ENCODE measurements at regions not wholly inside any gene's neighbourhood (a gene's known extent, or its start where the extent isn't known, plus 50 kb on each side); places are given as distances from the start of the nearest gene placed in this dataset.

DNA sequence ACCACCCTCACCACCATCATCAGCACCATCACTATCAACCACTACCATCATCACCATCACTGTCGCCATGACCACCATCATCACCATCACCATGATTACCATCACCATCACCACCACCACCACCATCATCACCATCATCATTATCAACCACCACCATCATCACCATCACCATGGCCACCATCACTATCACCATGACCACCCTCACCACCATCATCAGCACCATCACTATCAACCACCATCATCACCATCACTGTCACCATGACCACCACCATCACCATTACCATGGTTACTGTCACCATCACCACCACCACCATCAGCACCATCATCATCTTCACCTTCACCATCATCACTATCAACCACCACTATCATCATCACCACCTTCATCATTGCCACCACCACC lies 183.4 kb downstream of the SHANK2 start:
- ATAC-seq = no peak
- Histone ChIP-seq H3K27ac (ENCODE audit: low read length) (no peak overlapping the region), H3K27me3 (ENCODE audit: control insufficient read depth, insufficient read depth) (no peaks in the 10 kb centered on the region), H3K4me3 (ENCODE audit: low read length) (no peak overlapping the region), H3K9me3 (ENCODE audit: control insufficient read depth, low read length) (no peaks in the 10 kb centered on the region), H3K4me1 (ENCODE audit: control insufficient read depth, insufficient read depth, low read length) (no peaks in the 10 kb centered on the region)
- 98% methylated on average over 1 of the region's 1 CpG for WGBS
- no peak for DNase-seq
- intact Hi-C loops (cut with DNase I) = no loop called here

DNA sequence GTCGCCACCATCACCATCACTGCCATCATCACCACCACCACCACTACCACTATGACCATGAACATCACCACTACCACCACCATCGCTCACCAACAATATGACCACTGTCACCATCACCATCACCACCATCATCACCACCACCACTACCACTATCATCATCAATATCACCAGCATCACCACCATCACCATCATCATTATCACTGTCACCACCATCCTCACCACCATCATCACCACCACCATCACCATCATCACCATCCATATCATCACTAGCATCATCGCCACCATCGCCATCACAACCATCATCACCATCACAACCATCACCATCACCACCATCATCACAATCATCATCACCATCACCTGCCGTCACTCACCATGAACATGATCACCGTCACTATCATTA lies 184.6 kb downstream of the SHANK2 start:
- H3K4me1 ChIP-seq (ENCODE audit: control insufficient read depth, insufficient read depth, low read length) = no peaks in the 10 kb centered on the region
- H3K4me3 ChIP-seq (ENCODE audit: low read length) = no peak overlapping the region
- intact Hi-C loops (cut with DNase I) = no loop called here
- H3K9me3 ChIP-seq (ENCODE audit: control insufficient read depth, low read length) = no peaks in the 10 kb centered on the region
- WGBS = 96% methylated on average over 6 of the region's 6 CpGs
- no peak for ATAC-seq
- no peaks in the 10 kb centered on the region for H3K27me3 ChIP-seq (ENCODE audit: control insufficient read depth, insufficient read depth)
- no peak overlapping the region for H3K27ac ChIP-seq (ENCODE audit: low read length)
- DNase-seq = peak in 1 of 3 donors; percentile 7

DNA sequence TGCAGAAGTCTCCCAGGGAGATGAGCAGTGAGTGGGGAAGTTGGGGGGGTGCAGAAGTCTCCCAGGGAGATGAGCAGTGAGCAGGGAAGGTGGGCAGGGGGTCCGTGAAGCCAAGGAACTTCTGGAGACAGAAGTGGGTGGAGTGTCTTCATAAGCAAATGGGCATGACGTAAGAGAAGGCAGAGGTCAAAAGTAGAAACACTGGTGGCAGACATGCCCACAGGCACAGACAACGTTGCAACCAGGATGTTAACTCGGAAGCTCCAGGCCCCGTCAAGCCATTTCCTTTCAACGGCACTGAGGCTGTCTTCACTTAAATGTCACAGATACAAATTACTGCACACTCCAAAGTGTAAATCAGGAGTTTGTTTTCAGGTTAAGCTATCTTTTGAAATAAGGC lies 186.1 kb downstream of the SHANK2 start:
- WGBS = 23% methylated on average over 6 of the region's 6 CpGs
- DNase-seq = peak in 1 of 3 donors; percentile 0

DNA sequence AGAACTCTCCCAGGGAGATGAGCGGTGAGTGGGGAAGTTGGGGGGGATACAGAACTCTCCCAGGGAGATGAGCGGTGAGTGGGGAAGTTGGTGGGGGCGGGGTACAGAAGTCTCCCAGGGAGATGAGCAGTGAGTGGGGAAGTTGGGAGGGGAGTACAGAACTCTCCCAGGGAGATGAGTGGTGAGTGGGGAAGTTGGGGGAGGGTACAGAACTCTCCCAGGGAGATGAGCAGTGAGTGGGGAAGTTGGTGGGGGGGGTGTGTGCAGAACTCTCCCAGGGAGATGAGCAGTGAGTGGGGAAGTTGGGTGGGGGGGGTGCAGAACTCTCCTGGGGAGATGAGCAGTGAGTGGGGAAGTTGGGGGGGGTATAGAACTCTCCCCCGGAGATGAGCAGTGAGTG lies 186.5 kb downstream of the SHANK2 start:
- ATAC-seq = no peak
- H3K4me3 ChIP-seq (ENCODE audit: low read length) = no peak overlapping the region

More for the DNA sequence above, 186.1 kb downstream of the SHANK2 start:
- H3K9me3 ChIP-seq (ENCODE audit: control insufficient read depth, low read length) = no peaks in the 10 kb centered on the region
- H3K4me3 ChIP-seq (ENCODE audit: low read length) = no peak overlapping the region
- intact Hi-C loops (cut with DNase I) = no loop called here
- no peaks in the 10 kb centered on the region for H3K27me3 ChIP-seq (ENCODE audit: control insufficient read depth, insufficient read depth)
- no peak for ATAC-seq
- H3K27ac ChIP-seq (ENCODE audit: low read length) = no peak overlapping the region
- no peaks in the 10 kb centered on the region for H3K4me1 ChIP-seq (ENCODE audit: control insufficient read depth, insufficient read depth, low read length)

DNA sequence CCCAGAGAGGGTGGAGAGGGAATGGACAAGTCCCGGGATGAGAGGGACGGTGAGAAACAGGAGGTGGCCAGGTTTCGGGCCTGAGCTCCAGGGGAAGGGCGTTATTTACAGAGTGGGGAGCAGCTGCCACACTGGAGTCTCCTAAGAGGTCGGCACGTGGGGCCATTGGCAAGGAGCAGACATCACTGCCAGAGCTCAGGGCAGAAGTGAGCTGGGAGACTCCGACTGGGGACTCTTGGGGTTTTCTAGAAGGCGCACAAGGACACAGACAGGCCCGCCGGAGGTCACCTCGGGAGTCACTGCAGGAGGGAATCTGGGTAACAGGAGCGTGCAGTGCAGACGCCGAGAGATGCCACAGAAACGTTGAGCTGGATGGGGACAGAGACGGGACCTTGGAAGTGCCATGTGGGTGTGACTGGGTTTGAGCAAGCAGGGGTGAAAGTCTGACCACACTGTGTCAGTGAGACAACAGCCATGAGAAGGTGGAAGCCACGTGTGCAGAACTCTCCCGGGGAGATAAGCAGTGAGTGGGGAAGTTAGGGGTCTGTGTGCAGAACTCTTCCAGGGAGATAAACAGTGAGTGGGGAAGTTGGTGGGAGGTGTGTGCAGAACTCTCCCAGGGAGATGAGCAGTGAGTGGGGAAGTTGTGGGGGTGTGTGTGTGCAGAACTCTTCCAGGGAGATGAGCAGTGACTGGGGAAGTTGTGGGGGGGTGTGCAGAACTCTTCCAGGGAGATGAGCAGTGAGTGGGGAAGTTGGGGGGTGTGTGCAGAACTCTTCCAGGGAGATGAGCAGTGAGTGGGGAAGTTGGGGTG lies 187.5 kb downstream of the SHANK2 start:
- Histone ChIP-seq H3K27me3 (ENCODE audit: control insufficient read depth, insufficient read depth) (no peaks in the 10 kb centered on the region), H3K27ac (ENCODE audit: low read length) (no peak overlapping the region), H3K9me3 (ENCODE audit: control insufficient read depth, low read length) (no peaks in the 10 kb centered on the region), H3K4me1 (ENCODE audit: control insufficient read depth, insufficient read depth, low read length) (no peaks in the 10 kb centered on the region), H3K4me3 (ENCODE audit: low read length) (no peak overlapping the region)
- WGBS = 55% methylated on average over 18 of the region's 18 CpGs
- intact Hi-C loops (cut with DNase I) = no loop called here
- DNase-seq (peak in 1 of 3 donors; percentile 15), ATAC-seq (no peak)

More for the DNA sequence above, 186.5 kb downstream of the SHANK2 start:
- Histone ChIP-seq H3K27ac (ENCODE audit: low read length) (no peak overlapping the region), H3K9me3 (ENCODE audit: control insufficient read depth, low read length) (no peaks in the 10 kb centered on the region), H3K27me3 (ENCODE audit: control insufficient read depth, insufficient read depth) (no peaks in the 10 kb centered on the region), H3K4me1 (ENCODE audit: control insufficient read depth, insufficient read depth, low read length) (no peaks in the 10 kb centered on the region)
- DNase-seq = peak in 1 of 3 donors; percentile 8
- intact Hi-C loops (cut with DNase I) = no loop called here
- 41% methylated on average over 3 of the region's 4 CpGs for WGBS

DNA sequence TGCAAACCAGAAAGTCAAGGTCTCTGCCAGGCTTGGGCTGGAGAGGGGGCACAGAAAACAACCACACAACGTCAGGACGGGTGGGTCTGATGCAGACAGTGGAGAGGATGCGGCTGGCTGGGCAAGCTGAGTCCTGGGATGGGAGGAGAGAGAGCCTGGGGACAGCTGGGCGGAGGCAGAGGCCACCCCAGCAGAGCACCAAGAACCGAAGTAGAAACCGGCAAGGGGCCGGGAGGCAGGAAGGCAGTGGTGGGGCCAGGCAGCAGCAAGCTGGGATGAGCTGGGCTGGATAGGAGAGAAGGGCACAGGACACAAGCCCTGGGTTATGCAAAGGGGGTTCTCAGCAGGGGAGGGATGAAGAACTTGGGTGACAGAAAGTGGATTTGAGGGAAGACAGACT lies 188.2 kb downstream of the SHANK2 start:
- ATAC-seq (no peak), DNase-seq (peak in 1 of 3 donors; percentile 14)
- Histone ChIP-seq H3K27ac (ENCODE audit: low read length) (no peak overlapping the region), H3K27me3 (ENCODE audit: control insufficient read depth, insufficient read depth) (no peaks in the 10 kb centered on the region), H3K9me3 (ENCODE audit: control insufficient read depth, low read length) (no peaks in the 10 kb centered on the region), H3K4me3 (ENCODE audit: low read length) (no peak overlapping the region), H3K4me1 (ENCODE audit: control insufficient read depth, insufficient read depth, low read length) (no peaks in the 10 kb centered on the region)
- intact Hi-C loops (cut with DNase I) = no loop called here
- 51% methylated on average over 7 of the region's 7 CpGs for WGBS

DNA sequence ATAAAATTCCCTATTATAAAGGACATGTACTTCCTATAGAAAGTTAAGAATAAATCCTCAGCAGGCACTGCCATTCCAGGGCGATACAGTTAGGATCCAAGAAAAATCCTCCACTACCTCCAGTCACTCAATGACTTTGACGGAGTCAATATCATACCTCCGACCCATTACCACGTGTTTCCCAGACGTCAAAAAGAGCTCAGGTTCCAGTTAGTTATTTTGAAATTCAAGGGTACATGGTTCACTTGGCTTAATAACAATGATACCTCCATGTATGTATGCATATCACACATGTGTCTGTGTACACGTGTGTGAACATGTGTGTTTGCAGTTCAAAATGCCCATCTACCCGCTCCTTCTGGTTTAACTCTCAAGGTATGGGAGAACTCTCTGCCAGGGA lies 189.2 kb downstream of the SHANK2 start:
- H3K27me3 ChIP-seq (ENCODE audit: control insufficient read depth, insufficient read depth) = no peaks in the 10 kb centered on the region
- H3K27ac ChIP-seq (ENCODE audit: low read length) = no peak overlapping the region
- DNase-seq = peak in 1 of 3 donors; percentile 1
- intact Hi-C loops (cut with DNase I) = no loop called here
- H3K4me1 ChIP-seq (ENCODE audit: control insufficient read depth, insufficient read depth, low read length) = no peaks in the 10 kb centered on the region
- no peak overlapping the region for H3K4me3 ChIP-seq (ENCODE audit: low read length)
- no peaks in the 10 kb centered on the region for H3K9me3 ChIP-seq (ENCODE audit: control insufficient read depth, low read length)
- no peak for ATAC-seq
- 82% methylated on average over 7 of the region's 7 CpGs for WGBS

DNA sequence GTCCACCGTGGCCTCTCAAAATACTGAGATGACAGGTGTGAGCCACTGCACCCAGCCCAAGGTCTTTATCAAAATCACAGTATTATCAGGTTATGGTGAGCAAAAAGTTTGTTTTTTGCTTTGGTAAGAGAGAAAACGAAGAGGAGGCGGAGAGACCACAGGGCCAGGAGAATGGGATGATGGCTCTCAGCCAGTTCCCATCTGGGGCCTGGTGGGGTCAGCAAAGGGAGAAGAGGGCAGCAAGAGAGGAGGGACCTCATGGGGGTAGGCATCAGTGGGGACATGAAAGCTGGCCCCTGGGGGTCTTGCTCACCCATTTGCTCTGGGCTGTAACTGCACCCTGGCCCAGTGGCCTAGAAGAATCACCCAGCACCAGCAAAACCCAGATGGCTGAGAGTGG lies 190.2 kb downstream of the SHANK2 start:
- no peaks in the 10 kb centered on the region for H3K4me1 ChIP-seq (ENCODE audit: control insufficient read depth, insufficient read depth, low read length)
- no peak overlapping the region for H3K27ac ChIP-seq (ENCODE audit: low read length)
- H3K4me3 ChIP-seq (ENCODE audit: low read length) = no peak overlapping the region
- 86% methylated on average over 3 of the region's 3 CpGs for WGBS
- ATAC-seq = no peak
- intact Hi-C loops (cut with DNase I) = no loop called here
- H3K27me3 ChIP-seq (ENCODE audit: control insufficient read depth, insufficient read depth) = no peaks in the 10 kb centered on the region
- H3K9me3 ChIP-seq (ENCODE audit: control insufficient read depth, low read length) = no peaks in the 10 kb centered on the region
- DNase-seq = peak in 1 of 3 donors; percentile 12

DNA sequence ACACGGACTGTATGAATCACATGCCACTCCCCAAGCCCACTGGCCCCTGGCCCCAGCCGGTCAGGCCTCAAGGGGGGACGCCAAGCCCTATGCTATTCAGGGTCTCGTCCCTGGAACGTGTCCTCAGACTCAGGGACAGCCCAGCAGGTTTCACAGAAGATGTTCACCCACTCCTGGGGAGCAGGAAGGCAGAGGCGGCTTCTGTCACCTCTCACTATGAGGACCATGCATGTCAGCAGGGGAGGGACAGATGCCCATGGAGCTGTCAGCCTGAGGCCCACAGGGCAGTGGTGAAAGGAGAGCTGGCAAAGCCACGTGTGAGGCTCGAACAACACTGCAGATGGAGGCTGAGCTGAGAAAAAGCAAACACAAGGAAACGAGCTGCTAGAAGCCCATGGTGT lies 192.0 kb downstream of the SHANK2 start:
- no peaks in the 10 kb centered on the region for H3K4me1 ChIP-seq (ENCODE audit: control insufficient read depth, insufficient read depth, low read length)
- H3K9me3 ChIP-seq (ENCODE audit: control insufficient read depth, low read length) = no peaks in the 10 kb centered on the region
- no peak overlapping the region for H3K4me3 ChIP-seq (ENCODE audit: low read length)
- H3K27me3 ChIP-seq (ENCODE audit: control insufficient read depth, insufficient read depth) = no peaks in the 10 kb centered on the region
- peak in 1 of 3 donors; percentile 9 for DNase-seq
- ATAC-seq = peak in 1 of 2 donors; percentile 22
- 45% methylated on average over 9 of the region's 9 CpGs for WGBS
- no peak overlapping the region for H3K27ac ChIP-seq (ENCODE audit: low read length)
- intact Hi-C loops (cut with DNase I) = no loop called here

DNA sequence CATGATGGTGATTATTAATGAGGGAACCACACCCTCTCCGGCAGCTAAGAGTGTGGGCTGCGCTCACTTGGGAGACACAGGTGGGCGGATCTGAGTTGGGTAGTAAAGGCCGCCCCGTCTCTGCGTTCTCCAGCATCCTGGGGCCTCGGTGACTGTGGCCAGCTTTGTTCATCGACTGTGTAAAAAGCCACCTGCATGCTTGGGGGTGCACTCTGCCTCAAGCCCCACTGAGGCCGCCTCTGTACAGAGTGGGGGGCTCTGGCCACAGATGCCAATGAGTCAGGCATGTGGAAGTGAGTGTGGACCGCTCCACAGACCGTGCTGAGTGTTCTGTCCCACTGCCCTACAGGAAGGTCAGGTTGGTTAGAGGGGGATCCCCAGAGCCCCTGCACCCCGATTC lies 192.7 kb downstream of the SHANK2 start:
- H3K4me3 ChIP-seq (ENCODE audit: low read length) = no peak overlapping the region
- H3K27me3 ChIP-seq (ENCODE audit: control insufficient read depth, insufficient read depth) = no peaks in the 10 kb centered on the region
- no peaks in the 10 kb centered on the region for H3K4me1 ChIP-seq (ENCODE audit: control insufficient read depth, insufficient read depth, low read length)
- DNase-seq = peak in 1 of 3 donors; percentile 10
- no peak for ATAC-seq
- intact Hi-C loops (cut with DNase I) = no loop called here
- H3K9me3 ChIP-seq (ENCODE audit: control insufficient read depth, low read length) = no peaks in the 10 kb centered on the region
- 84% methylated on average over 12 of the region's 12 CpGs for WGBS
- H3K27ac ChIP-seq (ENCODE audit: low read length) = no peak overlapping the region

DNA sequence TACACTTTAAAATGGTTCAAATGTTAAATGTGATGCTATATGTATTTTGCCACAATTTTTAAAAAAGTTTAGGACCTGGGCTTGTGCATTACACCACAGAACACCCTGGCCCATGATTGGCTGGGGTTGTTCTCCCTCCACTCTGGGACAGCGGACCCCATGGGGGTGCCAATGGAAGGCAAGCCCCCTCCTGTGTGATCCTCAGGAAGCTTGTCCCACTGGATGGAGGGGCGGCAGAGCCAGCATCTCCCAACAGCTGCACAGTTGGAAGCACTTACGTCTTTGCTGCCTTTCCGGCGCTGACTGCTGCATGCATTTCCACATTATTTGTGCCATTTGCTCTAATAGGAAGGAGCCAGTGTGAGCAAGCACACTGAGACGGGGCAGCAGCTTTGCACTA lies 196.5 kb downstream of the SHANK2 start:
- intact Hi-C loops (cut with DNase I) = no loop called here
- H3K4me3 ChIP-seq (ENCODE audit: low read length) = no peak overlapping the region
- H3K27ac ChIP-seq (ENCODE audit: low read length) = no peak overlapping the region
- ATAC-seq (no peak), DNase-seq (no peak)
- H3K27me3 ChIP-seq (ENCODE audit: control insufficient read depth, insufficient read depth) = no peaks in the 10 kb centered on the region
- no peaks in the 10 kb centered on the region for H3K4me1 ChIP-seq (ENCODE audit: control insufficient read depth, insufficient read depth, low read length)
- H3K9me3 ChIP-seq (ENCODE audit: control insufficient read depth, low read length) = no peaks in the 10 kb centered on the region
- 63% methylated on average over 6 of the region's 6 CpGs for WGBS
